AG04450 (cell line): ENCODE measurements at regions not wholly inside any gene's neighbourhood (a gene's known extent, or its start where the extent isn't known, plus 50 kb on each side); places are given as distances from the start of the nearest gene placed in this dataset.

Experiments
- CTCF ChIA-PET: fragments of 300-600, 350-600 bp; formaldehyde crosslinking; extraction: SDS; loops from one replicate; lab custom pipeline; 2022; ENCODE audit warnings: antibody characterized with exemption, inconsistent platforms; lab: Charles Lee
- POLR2A ChIA-PET: fragments of 350-600 bp; formaldehyde crosslinking; extraction: SDS; loops from one replicate; lab custom pipeline; 2021; ENCODE audit warnings: antibody characterized with exemption, inconsistent platforms; lab: Yijun Ruan, JAX
- DNase-seq: peaks from one replicate; pipeline ENCODE4 v3.0.0-alpha.2; 2011; ENCODE audit warnings: low read depth, low spot score
- H3K27ac ChIP-seq: one replicate; pipeline ENCODE4 v1.5.1; 2012; ENCODE audit warnings: low read depth, low read length, control low read depth
- H3K27me3 ChIP-seq: one replicate; pipeline ENCODE4 v1.6.0; 2012; ENCODE audit warnings: low read length; ENCODE audit not compliant: control insufficient read depth, insufficient read depth
- H3K4me3 ChIP-seq: 2 replicates; pipeline ENCODE4 v1.5.1; 2011; ENCODE audit warnings: mild to moderate bottlenecking, low read depth, low read length, control low read depth
- H3K9me3 ChIP-seq: 2 replicates; pipeline ENCODE4 v1.5.1; 2012; ENCODE audit warnings: low read length; ENCODE audit not compliant: control insufficient read depth, insufficient read depth
- TF ChIP-seq, protein P1 (sequence below): IDR thresholded peaks from 2 replicates; pipeline ENCODE4 v1.5.1; 2011; ENCODE audit warnings: low read depth, low read length, control low read depth, inconsistent platforms

- CTCF ChIA-PET: no interaction called here
- no peaks in the 10 kb centered on the region for H3K27me3 ChIP-seq
- no peak overlapping the region for H3K4me3 ChIP-seq
- POLR2A ChIA-PET: no interaction called here
- TF ChIP-seq, protein P1, sequence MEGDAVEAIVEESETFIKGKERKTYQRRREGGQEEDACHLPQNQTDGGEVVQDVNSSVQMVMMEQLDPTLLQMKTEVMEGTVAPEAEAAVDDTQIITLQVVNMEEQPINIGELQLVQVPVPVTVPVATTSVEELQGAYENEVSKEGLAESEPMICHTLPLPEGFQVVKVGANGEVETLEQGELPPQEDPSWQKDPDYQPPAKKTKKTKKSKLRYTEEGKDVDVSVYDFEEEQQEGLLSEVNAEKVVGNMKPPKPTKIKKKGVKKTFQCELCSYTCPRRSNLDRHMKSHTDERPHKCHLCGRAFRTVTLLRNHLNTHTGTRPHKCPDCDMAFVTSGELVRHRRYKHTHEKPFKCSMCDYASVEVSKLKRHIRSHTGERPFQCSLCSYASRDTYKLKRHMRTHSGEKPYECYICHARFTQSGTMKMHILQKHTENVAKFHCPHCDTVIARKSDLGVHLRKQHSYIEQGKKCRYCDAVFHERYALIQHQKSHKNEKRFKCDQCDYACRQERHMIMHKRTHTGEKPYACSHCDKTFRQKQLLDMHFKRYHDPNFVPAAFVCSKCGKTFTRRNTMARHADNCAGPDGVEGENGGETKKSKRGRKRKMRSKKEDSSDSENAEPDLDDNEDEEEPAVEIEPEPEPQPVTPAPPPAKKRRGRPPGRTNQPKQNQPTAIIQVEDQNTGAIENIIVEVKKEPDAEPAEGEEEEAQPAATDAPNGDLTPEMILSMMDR: no peak
- H3K9me3 ChIP-seq: no peaks in the 10 kb centered on the region
- H3K27ac ChIP-seq: no peak overlapping the region
- DNase-seq: no peak
These were observed 56.8 kb downstream of the IZUMO3 start for GRCh38 chr9:24488896-24489295.

DNA sequence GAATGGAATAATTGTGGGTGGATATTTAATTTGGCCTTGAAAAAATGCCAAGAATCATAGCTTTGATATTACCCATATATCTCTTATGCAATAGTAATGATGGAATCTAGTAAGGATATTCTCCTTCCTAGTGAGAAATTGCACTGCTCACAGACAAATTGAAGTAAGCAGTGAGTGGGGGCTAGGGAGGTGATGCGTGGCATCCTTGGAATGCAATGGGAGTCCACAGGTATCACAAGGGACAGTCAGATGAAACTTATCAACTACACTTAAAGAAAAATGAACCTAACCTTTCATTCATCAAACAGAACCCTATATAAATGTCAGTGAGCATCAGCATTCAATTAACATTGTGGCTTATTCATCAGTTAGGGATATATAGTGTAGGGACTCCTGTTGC, 57.8 kb downstream of the IZUMO3 start:
- ChIA-PET CTCF (no interaction called here), POLR2A (no interaction called here)
- Histone ChIP-seq H3K9me3 (no peaks in the 10 kb centered on the region), H3K27ac (no peak overlapping the region), H3K4me3 (no peak overlapping the region), H3K27me3 (no peaks in the 10 kb centered on the region)
- no peak for DNase-seq
- TF ChIP-seq, protein P1: no peak

GRCh38 chr9:24487250-24487861, 58.3 kb downstream of the IZUMO3 start:
- no peak overlapping the region for H3K27ac ChIP-seq
- POLR2A ChIA-PET: no interaction called here
- TF ChIP-seq, protein P1: no peak
- H3K4me3 ChIP-seq: no peak overlapping the region
- no peaks in the 10 kb centered on the region for H3K27me3 ChIP-seq
- no peak for DNase-seq
- CTCF ChIA-PET: no interaction called here
- H3K9me3 ChIP-seq: no peaks in the 10 kb centered on the region

- Histone ChIP-seq H3K27ac (no peak overlapping the region), H3K27me3 (no peaks in the 10 kb centered on the region), H3K4me3 (no peak overlapping the region), H3K9me3 (no peaks in the 10 kb centered on the region)
- CTCF ChIA-PET: no interaction called here
- TF ChIP-seq, protein P1: no peak
- POLR2A ChIA-PET: no interaction called here
- DNase-seq: no peak
These were observed 66.2 kb downstream of the IZUMO3 start for GRCh38 chr9:24479361-24480059.

GRCh38 chr9:24464319-24464951, 81.3 kb downstream of the IZUMO3 start:
- no peak for DNase-seq
- Histone ChIP-seq H3K27ac (no peak overlapping the region), H3K27me3 (no peaks in the 10 kb centered on the region), H3K9me3 (peaks cover 5% of the 10 kb centered on the region; the same call in 1 of the 2 replicates), H3K4me3 (no peak overlapping the region)
- CTCF ChIA-PET: no interaction called here
- TF ChIP-seq, protein P1: no peak
- POLR2A ChIA-PET: no interaction called here
